HL-60 (cell line): ENCODE measurements at regions not wholly inside any gene's neighbourhood (a gene's known extent, or its start where the extent isn't known, plus 50 kb on each side); places are given as distances from the start of the nearest gene placed in this dataset.

ENCODE experiments used
- DNase-seq, 2 experiments: peaks; one replicate each; pipeline ENCODE4 v3.0.0-alpha.2; 2010 to 2020; ENCODE audit warnings: low read depth in 1 of 2, low spot score in 1 of 2
- H3K27ac ChIP-seq: fragments of 250-450 bp; sonication (Bioruptor Pico); replicated peaks from 2 replicates; pipeline ENCODE4 v1.5.1; 2020; ENCODE audit warnings: mild to moderate bottlenecking, moderate library complexity
- H3K27me3 ChIP-seq: fragments of 250-450 bp; sonication (Bioruptor Pico); 2 replicates; pipeline ENCODE4 v1.5.1; 2021; ENCODE audit warnings: mild to moderate bottlenecking, moderate library complexity; ENCODE audit not compliant: insufficient read depth, poor library complexity, severe bottlenecking
- H3K4me3 ChIP-seq: replicated peaks from 2 replicates; pipeline ENCODE4 v1.5.1; 2011; ENCODE audit warnings: mild to moderate bottlenecking, control low read depth, low read length; ENCODE audit not compliant: insufficient read depth
- GABPA ChIP-seq: IDR thresholded peaks from 2 replicates; pipeline ENCODE4 v1.6.1; 2012; ENCODE audit warnings: low read depth
- POLR2AphosphoS5 ChIP-seq: IDR thresholded peaks from 2 replicates; pipeline ENCODE4 v1.6.1; 2012; ENCODE audit warnings: low read depth
- SPI1 ChIP-seq: IDR thresholded peaks from 2 replicates; pipeline ENCODE4 v1.6.1; 2012; ENCODE audit warnings: low read depth, mild to moderate bottlenecking, borderline replicate concordance
- TF ChIP-seq, protein P1 (sequence below): IDR thresholded peaks from 2 replicates; pipeline ENCODE4 v1.6.1; 2012; ENCODE audit warnings: low read depth; ENCODE audit not compliant: insufficient replicate concordance
- TF ChIP-seq, protein P2 (sequence below): IDR thresholded peaks from one replicate; pipeline ENCODE4 v1.5.1; 2011; ENCODE audit warnings: low read length, control low read depth, inconsistent platforms; ENCODE audit not compliant: insufficient read depth

GRCh38 chr4:15148199-15148598 is 145.9 kb downstream of the CPEB2 start:
- no peak overlapping the region for H3K27ac ChIP-seq
- no peaks in the 10 kb centered on the region for H3K27me3 ChIP-seq
- DNase-seq = no peak
- no peak overlapping the region for H3K4me3 ChIP-seq
- TF ChIP-seq, protein P1, sequence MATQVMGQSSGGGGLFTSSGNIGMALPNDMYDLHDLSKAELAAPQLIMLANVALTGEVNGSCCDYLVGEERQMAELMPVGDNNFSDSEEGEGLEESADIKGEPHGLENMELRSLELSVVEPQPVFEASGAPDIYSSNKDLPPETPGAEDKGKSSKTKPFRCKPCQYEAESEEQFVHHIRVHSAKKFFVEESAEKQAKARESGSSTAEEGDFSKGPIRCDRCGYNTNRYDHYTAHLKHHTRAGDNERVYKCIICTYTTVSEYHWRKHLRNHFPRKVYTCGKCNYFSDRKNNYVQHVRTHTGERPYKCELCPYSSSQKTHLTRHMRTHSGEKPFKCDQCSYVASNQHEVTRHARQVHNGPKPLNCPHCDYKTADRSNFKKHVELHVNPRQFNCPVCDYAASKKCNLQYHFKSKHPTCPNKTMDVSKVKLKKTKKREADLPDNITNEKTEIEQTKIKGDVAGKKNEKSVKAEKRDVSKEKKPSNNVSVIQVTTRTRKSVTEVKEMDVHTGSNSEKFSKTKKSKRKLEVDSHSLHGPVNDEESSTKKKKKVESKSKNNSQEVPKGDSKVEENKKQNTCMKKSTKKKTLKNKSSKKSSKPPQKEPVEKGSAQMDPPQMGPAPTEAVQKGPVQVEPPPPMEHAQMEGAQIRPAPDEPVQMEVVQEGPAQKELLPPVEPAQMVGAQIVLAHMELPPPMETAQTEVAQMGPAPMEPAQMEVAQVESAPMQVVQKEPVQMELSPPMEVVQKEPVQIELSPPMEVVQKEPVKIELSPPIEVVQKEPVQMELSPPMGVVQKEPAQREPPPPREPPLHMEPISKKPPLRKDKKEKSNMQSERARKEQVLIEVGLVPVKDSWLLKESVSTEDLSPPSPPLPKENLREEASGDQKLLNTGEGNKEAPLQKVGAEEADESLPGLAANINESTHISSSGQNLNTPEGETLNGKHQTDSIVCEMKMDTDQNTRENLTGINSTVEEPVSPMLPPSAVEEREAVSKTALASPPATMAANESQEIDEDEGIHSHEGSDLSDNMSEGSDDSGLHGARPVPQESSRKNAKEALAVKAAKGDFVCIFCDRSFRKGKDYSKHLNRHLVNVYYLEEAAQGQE = no peak
- TF ChIP-seq SPI1 (no peak), POLR2AphosphoS5 (no peak), GABPA (no peak)
- TF ChIP-seq, protein P2, sequence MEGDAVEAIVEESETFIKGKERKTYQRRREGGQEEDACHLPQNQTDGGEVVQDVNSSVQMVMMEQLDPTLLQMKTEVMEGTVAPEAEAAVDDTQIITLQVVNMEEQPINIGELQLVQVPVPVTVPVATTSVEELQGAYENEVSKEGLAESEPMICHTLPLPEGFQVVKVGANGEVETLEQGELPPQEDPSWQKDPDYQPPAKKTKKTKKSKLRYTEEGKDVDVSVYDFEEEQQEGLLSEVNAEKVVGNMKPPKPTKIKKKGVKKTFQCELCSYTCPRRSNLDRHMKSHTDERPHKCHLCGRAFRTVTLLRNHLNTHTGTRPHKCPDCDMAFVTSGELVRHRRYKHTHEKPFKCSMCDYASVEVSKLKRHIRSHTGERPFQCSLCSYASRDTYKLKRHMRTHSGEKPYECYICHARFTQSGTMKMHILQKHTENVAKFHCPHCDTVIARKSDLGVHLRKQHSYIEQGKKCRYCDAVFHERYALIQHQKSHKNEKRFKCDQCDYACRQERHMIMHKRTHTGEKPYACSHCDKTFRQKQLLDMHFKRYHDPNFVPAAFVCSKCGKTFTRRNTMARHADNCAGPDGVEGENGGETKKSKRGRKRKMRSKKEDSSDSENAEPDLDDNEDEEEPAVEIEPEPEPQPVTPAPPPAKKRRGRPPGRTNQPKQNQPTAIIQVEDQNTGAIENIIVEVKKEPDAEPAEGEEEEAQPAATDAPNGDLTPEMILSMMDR = no peak

- Histone ChIP-seq H3K27ac (no peak overlapping the region), H3K4me3 (no peak overlapping the region), H3K27me3 (no peaks in the 10 kb centered on the region)
- no peak for TF ChIP-seq SPI1
- TF ChIP-seq, protein P2 = no peak
- no peak for TF ChIP-seq POLR2AphosphoS5
- TF ChIP-seq GABPA = no peak
- TF ChIP-seq, protein P1 = no peak
- DNase-seq = no peak
These were observed 146.4 kb downstream of the CPEB2 start for GRCh38 chr4:15148691-15149090.

DNA sequence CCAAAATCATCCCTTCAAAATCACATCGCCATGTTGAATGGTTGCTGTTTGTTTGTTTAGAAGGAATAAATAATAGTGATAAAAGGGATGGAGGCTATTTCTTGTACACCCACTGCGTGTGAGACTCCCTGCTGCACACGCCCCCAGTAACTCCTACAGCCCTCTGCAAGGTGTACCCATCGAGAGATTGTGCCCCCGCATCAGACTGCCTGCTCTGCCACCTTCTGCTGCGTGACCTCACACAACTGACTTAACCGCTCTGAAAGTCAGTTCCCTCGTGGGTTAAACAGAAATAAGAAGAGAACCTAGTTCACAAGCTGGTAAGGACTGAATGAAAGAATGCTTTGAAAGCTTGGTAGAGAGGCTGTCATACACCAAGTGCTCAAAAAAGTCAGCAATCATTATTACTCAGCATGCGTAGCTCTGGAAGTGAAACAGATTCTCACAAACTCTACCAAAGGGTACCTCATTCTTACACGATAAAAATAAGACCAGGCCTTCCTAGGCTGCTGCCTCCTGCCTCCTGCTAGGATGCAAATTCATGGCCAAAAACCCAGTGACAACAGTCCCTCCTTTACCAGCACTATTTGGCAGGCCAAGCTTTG is 147.1 kb downstream of the CPEB2 start:
- Histone ChIP-seq H3K27me3 (no peaks in the 10 kb centered on the region), H3K27ac (no peak overlapping the region), H3K4me3 (no peak overlapping the region)
- no peak for DNase-seq
- no peak for TF ChIP-seq GABPA
- TF ChIP-seq, protein P2 = no peak
- TF ChIP-seq, protein P1 = no peak
- no peak for TF ChIP-seq POLR2AphosphoS5
- TF ChIP-seq SPI1 = no peak
